ENCODE measurements at regions not wholly inside any gene's neighbourhood (a gene's known extent, or its start where the extent isn't known, plus 50 kb on each side); places are given as distances from the start of the nearest gene placed in this dataset.

GRCh38 chr5:23026252-23027170, 173.4 kb upstream of the CDH12 start:
- no peak overlapping the region for H3K27ac ChIP-seq (ENCODE audit: insufficient read length, low read depth, low read length)
- H3K18ac ChIP-seq (ENCODE audit: insufficient read length, low read depth, low read length) = no peak overlapping the region
- Mint-ChIP-seq H3K9me3 (no peaks in the 10 kb centered on the region), H3K4me1 (peaks cover 0 to 2% of the 10 kb centered on the region in 2 experiments; a peak in 3 of 4 replicates), H3K36me3 (ENCODE audit: insufficient read depth in 1 of 3, low read depth in 3 of 3) (no peaks in the 10 kb centered on the region; a peak in 1 of 7 replicates), H3K27ac (no peak overlapping the region), H3K4me3 (no peak overlapping the region), H3K27me3 (ENCODE audit: low read depth) (no peaks in the 10 kb centered on the region)
- no peak overlapping the region for H4K8ac ChIP-seq (replicated peaks; ENCODE audit: insufficient read length, low read depth, low read length)
- no peak overlapping the region for H3K4ac ChIP-seq (ENCODE audit: low read depth, low read length)
- H3T11ph ChIP-seq (ENCODE audit: low read length) = no peak overlapping the region
- H2AK5ac ChIP-seq (ENCODE audit: insufficient read length, low read length) = no peak overlapping the region
- no peak overlapping the region for H4K91ac ChIP-seq (ENCODE audit: insufficient read length, low read depth, low read length)
- TF ChIP-seq, protein P1, sequence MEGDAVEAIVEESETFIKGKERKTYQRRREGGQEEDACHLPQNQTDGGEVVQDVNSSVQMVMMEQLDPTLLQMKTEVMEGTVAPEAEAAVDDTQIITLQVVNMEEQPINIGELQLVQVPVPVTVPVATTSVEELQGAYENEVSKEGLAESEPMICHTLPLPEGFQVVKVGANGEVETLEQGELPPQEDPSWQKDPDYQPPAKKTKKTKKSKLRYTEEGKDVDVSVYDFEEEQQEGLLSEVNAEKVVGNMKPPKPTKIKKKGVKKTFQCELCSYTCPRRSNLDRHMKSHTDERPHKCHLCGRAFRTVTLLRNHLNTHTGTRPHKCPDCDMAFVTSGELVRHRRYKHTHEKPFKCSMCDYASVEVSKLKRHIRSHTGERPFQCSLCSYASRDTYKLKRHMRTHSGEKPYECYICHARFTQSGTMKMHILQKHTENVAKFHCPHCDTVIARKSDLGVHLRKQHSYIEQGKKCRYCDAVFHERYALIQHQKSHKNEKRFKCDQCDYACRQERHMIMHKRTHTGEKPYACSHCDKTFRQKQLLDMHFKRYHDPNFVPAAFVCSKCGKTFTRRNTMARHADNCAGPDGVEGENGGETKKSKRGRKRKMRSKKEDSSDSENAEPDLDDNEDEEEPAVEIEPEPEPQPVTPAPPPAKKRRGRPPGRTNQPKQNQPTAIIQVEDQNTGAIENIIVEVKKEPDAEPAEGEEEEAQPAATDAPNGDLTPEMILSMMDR (conservative IDR thresholded peaks at IDR 0.05) = no peak
- no peaks in the 10 kb centered on the region for H3K4me1 ChIP-seq (ENCODE audit: insufficient read depth, low read length)
- H3K23me2 ChIP-seq (ENCODE audit: insufficient read length, low read depth, low read length, poor library complexity, severe bottlenecking) = no peaks in the 10 kb centered on the region
- H3K79me1 ChIP-seq (ENCODE audit: insufficient read depth, low read depth, low read length, poor library complexity, severe bottlenecking) = no peaks in the 10 kb centered on the region
- no peak for DNase-seq
- no peak overlapping the region for H2BK15ac ChIP-seq (ENCODE audit: low read depth, low read length)
- H2AFZ ChIP-seq (ENCODE audit: low read length) = no peak overlapping the region
- H3K27me3 ChIP-seq (ENCODE audit: insufficient read depth, low read length) = no peaks in the 10 kb centered on the region
- H3K79me2 ChIP-seq (ENCODE audit: insufficient read depth, low read length) = no peaks in the 10 kb centered on the region; the same call in 1 of the 2 replicates
- no peak overlapping the region for H2BK120ac ChIP-seq (ENCODE audit: low read depth, low read length, poor library complexity, severe bottlenecking)
- no CpG with 5 or more reads among the region's 5 CpGs for WGBS (ENCODE audit: extremely low coverage, insufficient read length, low lambda C conversion rate)
- H2BK20ac ChIP-seq (ENCODE audit: low read depth, low read length, poor library complexity, severe bottlenecking) = no peak overlapping the region
- no peaks in the 10 kb centered on the region for H4K20me1 ChIP-seq (ENCODE audit: control insufficient read depth, insufficient read depth, insufficient read length)
- H2BK5ac ChIP-seq (ENCODE audit: insufficient read length, low read length) = no peak overlapping the region
- no peak overlapping the region for H2BK12ac ChIP-seq (ENCODE audit: insufficient read length, low read depth, low read length)
- no peak overlapping the region for H4K5ac ChIP-seq (ENCODE audit: insufficient read length, low read depth, low read length)
- no peak overlapping the region for H3K14ac ChIP-seq (ENCODE audit: insufficient read depth, low read length)
- no peaks in the 10 kb centered on the region for H3K9me3 ChIP-seq (ENCODE audit: control insufficient read depth, low read depth, low read length)
- no peak overlapping the region for H3K23ac ChIP-seq (ENCODE audit: insufficient read length, low read depth, low read length)
- no peak overlapping the region for H3K9ac ChIP-seq (ENCODE audit: extremely low read depth, insufficient read length, low read length)
- H3K4me2 ChIP-seq (ENCODE audit: insufficient read depth, insufficient read length, low read length) = no peak overlapping the region
- H3K56ac ChIP-seq (ENCODE audit: insufficient read length, low read depth, low read length) = no peak overlapping the region

Data from H9 (cell line).